DMS53 treated with DMSO at 0.1 percent for 48 hours (cell line): ENCODE measurements at regions not wholly inside any gene's neighbourhood (a gene's known extent, or its start where the extent isn't known, plus 50 kb on each side); places are given as distances from the start of the nearest gene placed in this dataset.
A peak's percentile ranks its signal among the peaks of the same experiment; 100 is the strongest.

Experiments
- DNase-seq: peaks from one replicate; lab custom pipeline; 2025; ENCODE audit not compliant: unreplicated experiment; lab: John Stamatoyannopoulos, UW

DNA sequence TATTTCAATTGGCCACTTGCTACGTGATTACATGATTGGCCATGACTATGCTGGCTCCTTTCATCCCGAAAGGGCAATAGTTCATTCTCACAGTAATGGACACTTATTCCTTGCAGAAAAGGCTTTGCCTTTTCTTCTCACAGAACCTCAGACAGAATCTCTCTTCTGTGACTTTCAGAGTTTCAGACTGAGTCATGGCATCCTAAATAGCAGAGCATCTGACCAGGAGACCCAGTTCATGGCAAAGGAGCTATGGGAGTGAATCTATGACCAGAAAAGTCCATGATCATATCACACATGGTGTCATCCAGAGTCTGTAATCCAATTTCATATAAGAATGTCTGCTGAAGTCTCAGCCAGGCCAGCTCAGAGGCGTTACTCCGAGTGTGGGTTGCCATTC is 263.3 kb upstream of the CLNK start:
- no peak for DNase-seq

DNA sequence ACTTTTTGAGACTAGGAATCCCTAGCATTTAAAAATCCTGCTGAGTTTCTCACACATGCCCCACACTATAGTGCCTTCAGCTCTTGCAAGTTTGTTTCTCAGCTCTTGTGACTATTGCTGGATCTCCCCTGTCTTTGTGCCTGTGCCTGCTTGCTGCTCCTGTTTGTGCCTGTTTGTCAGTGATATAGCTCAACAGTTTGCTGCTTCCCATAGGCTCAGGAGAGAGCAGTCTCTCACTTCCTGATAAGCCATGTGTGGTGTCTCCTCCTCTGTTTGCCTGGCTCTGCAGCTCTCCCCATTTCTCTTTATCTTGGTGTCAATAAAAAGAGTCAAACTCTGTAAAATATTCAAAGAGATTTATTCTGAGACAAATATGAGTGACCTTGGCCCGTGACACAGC is 259.8 kb upstream of the CLNK start:
- DNase-seq = no peak

DNA sequence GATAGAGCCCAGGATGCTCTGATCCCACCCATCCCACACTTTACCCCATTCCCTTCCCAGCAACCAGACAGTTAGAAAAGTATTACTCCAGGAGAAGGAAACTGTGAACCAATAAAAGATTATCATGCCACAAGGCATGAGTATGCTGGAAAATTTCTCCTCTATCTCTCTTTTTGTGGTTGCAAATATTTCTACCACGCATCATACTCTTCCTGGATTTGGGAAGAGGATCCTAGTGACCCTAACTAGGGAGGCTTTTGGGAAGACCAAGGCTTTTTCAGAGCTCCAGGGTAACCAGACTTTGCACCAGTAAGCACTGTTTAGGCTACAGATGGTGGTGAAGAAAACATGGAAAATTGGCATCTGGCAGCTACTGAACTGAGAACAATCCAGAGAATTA is 257.6 kb upstream of the CLNK start:
- DNase-seq = no peak

DNA sequence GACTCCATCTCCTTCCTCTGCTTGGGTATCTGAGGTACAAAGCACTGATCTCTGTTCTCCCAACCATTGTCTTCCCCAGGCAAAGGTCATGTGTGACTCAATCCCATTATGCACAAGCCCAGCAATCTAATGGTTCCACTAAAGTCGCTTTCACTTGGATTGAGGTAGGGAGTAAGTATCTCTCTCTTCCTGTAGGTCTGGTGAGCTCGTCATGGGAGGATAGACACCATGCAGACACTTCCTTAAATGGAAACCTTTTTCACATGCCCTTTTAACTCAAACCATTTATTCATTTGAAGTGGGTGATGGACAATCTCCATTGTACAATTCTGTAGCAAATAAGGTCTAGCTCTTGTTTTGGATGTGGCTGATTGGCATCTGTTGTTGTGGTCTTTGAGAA is 245.2 kb upstream of the CLNK start:
- no peak for DNase-seq

DNA sequence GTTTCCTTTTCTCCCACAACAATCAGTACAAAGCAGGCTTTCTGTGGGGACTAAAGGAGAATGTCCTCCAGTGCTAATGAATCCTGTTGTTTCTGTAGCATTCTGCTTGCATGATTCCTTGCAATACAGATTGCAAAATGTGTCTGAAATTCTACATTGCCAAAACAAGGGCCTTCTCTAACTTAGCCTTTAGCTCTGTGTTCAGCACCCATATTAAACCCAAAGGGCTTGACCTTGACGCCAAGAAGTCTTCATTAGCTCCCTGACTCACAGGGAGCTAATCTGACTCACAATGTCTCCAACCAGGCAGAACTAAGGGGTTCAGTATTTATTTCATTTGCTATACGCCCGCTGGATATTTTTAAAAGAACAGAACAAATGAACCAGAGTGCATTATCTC is 241.4 kb upstream of the CLNK start:
- DNase-seq = no peak

DNA sequence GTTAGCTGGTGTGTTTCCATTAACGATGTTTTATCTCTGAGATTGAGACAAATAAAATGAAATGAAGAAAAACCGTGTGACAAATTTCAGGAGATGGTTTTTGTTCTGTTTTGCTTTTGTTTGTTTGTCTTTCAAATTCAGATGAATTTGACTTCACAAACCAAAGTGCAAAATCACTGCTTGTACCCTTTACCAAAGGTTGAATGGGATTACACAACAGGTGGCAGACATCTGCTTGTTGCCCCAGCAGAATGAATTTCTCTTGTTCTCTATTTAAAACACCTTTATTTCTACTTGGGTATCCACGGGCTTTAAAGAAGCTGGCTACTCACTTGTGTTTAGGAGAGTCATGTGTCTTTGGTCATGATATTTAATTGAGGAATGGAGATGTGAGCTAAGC is 239.7 kb upstream of the CLNK start:
- no peak for DNase-seq

DNA sequence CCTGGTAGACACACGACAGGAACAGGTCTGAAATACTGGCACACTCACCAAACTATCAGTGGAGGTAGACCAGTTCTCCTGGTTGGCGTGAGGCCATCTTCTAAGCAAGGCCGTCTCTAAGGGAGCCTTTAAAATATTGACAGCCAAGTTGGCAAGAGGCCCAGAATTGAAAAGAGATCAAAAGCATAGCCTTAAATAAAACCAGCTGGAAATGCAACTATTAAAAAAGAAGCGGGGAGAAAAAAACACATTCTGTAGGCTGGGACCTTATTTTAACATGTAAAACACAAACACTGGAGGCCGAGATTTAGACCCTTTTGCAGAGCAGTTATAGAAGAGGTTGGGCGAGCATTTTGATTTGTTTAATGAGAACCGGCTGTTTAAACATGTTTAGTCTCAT is 233.0 kb upstream of the CLNK start:
- DNase-seq = peak; percentile 9

DNA sequence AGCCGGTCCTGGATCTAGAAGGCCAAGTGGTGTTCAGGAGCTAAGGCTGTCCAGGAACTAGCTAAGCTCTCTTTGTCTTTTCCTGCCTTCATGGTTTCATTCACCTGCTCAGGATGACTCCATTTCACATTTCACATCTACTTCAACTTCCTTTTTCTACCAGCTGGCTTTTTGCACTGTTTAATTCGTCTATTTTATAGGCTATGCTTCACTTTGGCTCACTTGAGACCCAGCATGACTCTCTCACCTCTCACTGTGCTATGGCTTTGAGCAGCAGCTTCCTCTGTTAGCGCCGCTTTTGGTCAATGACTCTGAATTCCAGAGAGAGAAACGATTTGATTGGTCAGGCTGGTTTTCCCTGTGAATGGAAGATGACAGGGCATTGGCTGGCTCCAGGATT is 213.5 kb upstream of the CLNK start:
- DNase-seq = no peak

DNA sequence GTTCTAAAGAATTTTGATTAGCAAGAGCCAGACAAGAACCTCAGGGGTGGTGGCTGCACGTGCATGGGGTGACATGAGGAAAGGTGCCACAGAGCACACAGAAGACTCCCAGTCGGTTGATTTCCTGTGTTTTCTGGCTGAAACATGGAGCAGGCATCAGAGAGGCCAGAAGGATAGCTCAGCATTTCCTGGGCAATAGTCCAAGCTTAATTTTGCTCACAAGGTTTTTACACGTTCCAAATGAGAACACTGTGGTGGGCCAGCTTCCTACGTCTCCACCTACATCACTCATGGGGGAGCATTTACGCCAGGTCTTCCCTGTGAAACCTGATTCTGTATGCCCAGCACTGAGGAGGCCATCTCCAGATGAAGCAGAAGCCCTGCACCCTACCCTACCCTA is 212.5 kb upstream of the CLNK start:
- no peak for DNase-seq

DNA sequence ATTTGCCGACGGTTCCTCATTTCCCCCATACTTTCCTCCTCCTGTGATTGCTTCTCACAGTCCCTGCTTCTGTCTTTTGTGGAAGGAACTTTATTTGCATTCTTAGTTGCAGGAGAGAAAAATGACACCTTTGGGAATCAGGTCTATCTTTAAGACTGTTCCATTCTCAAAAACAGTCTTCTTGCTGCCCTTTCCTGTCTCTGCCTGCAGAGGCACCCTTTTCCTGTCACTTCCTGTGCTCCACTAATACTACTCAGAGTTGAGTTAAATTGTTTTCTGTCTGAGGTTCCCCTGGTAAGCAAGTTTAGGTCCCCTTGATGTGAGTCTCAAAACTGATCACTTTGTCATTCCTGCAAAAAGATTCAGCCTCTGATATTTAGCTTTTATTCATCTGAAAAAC is 208.8 kb upstream of the CLNK start:
- DNase-seq = peak; percentile 22

DNA sequence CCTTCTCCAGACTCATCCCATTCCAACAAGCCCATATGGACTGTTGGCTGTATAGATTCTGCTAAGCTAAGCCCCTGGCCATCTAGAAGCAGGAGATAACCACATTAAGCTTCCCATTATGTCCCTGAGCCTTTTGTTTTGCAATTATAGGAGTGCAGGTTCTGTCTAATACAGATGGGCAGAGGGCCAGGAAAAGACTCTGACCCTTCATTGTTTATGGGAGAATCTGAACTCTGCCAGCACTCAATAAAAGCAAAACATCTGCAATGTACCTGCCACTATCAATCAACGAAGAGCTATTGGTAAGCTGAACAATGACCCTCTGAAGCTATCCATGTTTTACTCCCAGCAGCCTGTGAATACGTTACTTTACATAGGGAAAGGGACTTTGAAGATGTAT is 207.3 kb upstream of the CLNK start:
- no peak for DNase-seq

DNA sequence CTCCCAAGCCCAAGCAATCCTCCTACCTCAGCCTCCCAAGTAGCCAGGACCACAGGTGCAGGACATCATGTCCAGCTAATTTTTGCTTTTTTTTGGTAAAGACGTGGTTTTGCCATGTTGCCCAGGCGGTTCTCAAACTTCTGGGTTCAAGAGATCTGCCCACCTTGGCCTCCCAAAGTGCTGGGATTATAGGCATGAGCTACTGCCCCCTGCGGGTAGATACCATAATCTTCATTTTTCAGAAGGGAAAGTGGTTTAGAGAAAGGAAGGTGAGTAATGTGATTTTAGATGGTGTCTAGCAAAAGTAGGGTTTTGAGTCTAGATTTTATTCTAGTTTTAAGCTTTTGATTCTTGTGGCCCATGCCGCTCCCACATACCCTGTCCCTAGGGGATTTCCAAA is 205.3 kb upstream of the CLNK start:
- peak; percentile 7 for DNase-seq

DNA sequence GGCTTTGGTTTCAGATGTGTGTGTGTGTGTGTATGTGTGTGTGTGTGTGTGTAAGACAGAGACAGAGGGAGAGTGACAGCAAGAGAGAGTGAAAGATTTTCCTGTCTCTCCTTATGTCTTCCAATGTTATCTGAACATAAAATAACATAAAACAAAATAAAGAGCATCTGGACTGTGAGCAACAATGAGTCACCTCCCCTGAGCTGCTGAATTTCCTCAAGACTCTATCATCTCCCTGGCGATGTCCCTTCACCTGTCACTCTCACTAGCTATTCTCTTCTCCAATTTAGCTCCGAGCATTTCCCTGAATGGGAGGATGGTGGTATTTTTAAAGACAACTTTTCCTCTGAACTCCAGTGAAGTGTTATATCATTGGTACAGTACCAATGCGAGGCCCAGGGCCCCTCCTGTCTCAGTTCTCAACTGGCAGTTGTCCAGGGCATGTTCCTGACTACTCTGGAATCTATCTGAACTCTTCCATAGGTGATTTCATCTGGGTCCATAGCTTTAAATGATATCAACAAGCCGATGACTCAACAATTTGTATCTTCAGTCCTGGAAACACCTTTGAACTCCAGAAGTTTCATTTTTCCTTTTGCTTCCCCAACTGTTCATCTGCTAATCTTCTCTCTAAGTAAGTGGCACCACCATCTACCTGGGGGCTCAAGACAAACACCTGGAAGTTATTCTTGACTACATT is 195.0 kb upstream of the CLNK start:
- DNase-seq = no peak

DNA sequence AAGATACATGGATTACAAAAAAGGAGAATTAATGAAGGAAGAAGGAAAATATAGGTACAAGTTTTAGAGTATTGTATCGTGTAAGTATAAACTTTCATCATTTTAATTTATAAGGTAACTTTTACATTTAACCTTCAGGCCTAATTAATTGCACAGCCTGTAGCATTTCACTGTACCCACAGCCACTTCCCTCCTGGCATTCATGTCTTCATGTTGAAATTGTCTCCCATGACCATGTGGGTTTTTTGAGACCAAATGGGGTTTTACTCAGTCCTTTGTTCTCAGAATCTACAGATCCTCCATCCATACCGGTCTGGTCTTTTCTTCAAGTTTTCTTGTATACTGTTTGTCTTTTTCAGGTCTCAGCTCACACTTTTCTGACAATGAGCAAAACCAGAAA is 194.3 kb upstream of the CLNK start:
- no peak for DNase-seq

DNA sequence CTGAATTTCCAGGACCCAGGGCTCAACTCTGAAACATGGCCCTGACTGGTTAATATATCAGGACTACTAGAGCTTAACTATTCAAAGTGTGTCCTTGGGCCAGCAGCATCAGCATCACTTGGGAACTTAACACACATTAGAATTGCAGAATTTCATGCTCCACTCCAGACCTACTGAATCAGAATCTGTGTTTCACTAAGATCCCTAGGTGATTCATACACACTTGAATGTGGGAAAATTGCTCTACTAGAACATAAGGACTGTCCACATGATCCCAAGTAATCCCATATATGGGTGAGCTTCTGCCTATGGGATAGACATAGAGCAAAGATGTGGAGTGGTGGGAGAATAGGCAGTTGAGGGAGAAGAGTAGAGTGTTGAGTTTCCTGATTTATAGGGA is 192.5 kb upstream of the CLNK start:
- DNase-seq = peak; percentile 28

DNA sequence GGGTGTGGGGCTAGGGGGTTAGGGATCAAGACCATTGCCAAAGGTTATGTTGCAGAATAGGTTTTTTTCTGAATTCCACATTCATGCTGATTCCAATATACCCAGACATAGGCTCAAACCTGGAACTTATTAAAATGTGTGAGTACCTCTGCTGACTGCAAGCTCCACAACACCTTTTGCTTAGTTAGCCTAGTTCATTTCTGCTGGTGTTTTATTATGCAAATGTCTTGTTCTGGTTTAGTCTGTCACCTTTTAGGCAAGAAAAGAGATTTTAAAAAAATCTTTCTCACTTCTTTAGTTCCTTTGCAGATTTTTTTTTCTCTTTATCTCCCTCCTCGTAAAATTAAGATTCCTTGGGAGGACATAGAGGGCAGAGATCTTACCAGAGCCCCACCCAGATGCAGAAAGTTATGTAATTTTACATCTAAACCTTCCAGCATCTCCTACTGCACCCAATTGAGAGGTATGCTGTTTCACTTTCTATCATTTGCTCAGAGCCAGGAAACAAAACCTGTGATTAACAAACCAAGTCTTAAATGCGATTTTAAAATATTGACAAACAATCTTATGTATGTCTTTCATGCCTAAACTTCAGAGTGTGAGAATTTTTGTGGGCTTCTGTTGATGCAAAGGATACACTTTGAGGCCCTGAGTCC is 190.7 kb upstream of the CLNK start:
- no peak for DNase-seq

DNA sequence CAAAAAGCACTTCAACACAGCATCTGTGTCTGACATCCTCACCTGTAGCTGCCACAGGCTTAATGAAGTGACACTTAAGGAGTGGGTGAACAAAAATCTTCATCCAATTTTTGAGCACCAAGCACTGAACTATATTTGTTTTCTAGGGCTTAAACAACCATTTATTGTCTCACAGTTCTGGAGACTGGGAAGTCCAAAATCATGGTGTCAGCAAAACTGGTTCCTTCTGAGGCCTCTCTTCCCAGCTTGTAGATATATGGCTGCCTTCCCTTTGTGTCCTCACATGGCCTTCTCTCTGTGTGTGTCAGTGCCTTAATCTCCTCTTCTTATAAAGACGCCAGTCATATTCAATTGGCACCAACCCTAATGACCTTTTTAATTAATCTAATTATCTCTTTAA is 189.2 kb upstream of the CLNK start:
- DNase-seq = no peak

DNA sequence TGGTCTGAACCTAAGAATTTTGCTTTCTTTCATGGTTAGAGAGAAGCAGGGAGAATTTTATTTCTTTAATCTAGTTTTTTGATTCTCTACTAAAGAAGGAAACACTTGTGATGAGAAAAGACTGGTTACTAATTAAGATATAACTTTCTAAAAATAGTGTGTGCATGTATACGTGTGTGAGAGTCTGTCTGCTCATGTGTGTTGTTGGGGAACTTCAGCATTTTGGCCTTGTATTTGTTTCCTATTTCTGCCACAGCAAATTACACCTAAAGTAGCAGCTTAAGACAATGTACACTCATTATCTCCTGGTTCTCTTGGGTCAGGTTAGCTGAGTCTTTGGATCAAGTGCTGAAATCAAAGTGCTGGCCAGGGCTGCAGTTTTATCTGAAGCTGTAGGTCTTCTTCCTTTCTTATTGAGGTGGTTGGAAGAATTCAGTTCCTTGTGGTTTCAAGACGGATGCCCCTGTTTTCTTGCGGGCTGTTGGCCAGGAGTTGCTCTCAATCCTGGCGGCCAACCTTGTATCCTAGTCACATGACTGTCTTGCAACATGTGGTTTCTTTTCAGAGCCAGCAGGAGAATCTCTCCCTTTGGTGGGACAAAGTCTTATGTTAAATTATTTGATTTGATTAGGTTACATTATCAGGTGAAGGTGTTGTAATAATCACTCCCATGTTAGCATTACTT is 188.4 kb upstream of the CLNK start:
- DNase-seq = no peak

DNA sequence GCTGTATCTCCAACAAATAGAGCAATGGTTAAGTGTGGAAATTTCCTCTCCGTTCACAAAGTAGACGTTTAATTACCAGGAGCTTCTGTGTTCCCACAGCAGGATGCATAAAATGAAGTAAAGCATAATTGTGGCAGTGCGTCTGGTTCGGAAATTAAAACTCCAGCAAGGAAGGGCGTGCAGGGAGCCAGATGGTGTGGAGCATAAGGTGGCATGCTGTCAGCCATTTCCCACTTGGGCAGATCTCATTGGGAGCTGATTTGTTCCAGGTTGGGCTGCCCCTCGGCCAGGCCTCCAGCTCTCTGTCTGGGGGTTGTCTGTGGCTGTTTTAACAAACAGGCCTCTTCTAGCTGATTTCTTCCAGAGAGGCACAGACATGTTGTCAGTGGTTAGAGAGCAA is 182.1 kb upstream of the CLNK start:
- no peak for DNase-seq

DNA sequence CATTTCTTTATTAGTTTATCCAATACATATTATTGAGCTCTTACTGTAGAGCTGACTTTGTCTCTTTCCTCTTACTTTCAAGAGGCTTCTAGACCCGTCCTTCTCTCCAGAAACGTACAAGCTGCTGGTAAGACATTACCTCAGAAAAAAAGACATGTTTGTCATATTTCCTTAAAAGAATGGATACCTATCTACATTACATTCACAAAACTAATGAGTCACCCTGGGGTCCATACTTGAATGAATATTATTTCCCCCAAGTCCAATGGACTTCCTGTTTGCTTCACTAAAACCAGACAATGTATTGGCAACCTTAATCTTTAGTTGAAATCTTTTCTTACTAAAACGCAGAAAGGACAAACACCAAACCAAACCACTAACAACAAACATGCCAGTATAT is 176.5 kb upstream of the CLNK start:
- DNase-seq = no peak

DNA sequence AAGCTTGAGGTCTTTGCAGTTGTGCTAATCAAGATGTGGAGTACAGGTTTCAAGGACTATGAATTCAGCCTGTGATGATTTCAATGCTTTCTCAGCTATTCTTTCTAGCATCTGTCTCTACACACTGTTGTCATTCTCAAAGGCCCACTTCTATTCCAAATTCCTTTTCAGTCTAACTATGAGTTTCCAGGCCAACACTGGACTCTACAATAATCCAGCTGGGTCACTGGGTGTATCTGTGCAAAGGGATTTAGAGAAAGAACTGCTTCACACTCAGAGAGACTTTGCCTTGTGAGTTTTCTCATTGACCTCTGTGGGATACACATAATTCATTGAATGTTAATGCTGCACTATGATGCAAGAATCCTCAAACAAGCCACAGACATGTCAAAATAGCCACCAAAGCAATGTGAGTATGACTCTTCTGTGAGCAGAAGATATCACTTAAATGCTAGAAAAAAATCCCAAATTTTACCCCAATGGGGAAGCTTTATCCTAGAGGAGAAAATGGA is 171.8 kb upstream of the CLNK start:
- DNase-seq = no peak

DNA sequence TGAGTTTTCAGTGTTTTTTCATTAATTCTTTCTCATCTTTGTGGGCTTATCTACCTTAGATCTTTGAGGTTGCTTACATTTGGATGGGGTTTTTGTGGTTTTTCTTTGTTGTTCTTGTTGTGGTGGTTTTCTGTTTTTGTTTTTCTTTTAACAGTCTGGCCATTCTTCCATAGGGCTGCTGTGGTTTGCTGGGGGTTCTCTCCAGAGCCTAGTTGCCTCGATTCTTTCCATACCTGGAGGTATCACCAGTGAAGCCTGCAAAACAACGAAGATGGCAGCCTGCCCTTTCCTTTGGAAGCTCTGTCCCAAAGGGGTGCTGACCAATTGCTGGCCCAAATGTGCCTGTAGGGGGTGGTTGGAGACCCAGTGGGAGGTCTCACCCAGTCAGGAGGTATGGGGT is 168.6 kb upstream of the CLNK start:
- no peak for DNase-seq
